ENCODE measurements at regions not wholly inside any gene's neighbourhood (a gene's known extent, or its start where the extent isn't known, plus 50 kb on each side); places are given as distances from the start of the nearest gene placed in this dataset.

- TF ChIP-seq IRF1 (CRISPR knock-in tag; IDR thresholded peaks at IDR 0.05) (no peak), NR2C2 (CRISPR knock-in tag; IDR thresholded peaks at IDR 0.05) (no peak)
These were observed 1892.0 kb upstream of the IGFBP7 start (continued) for GRCh38 chr4:59002148-59002547.

- Mint-ChIP-seq H3K4me1 (no peaks in the 10 kb centered on the region), H3K4me3 (no peak overlapping the region), H3K27ac (no peak overlapping the region), H3K36me3 (no peaks in the 10 kb centered on the region), H3K27me3 (ENCODE audit: low read depth) (no peaks in the 10 kb centered on the region), H3K9me3 (peaks cover 19% of the 10 kb centered on the region)
- DNase-seq (ENCODE audit: low spot score): no peak
- TF ChIP-seq ZNF219 (CRISPR knock-in tag; IDR thresholded peaks at IDR 0.05; ENCODE audit: borderline replicate concordance) (no peak), E2F5 (CRISPR knock-in tag; IDR thresholded peaks at IDR 0.05) (no peak), MLX (CRISPR knock-in tag; IDR thresholded peaks at IDR 0.05) (no peak), GTF2I (CRISPR knock-in tag; conservative IDR thresholded peaks at IDR 0.05) (no peak), STAT6 (CRISPR knock-in tag; conservative IDR thresholded peaks at IDR 0.05; ENCODE audit: low read depth) (no peak)
- ChIA-PET POLR2A (no interaction called here), CTCF (no interaction called here)
- no peak for ATAC-seq
These were observed 1914.1 kb upstream of the IGFBP7 start for GRCh38 chr4:59024257-59024656.

GRCh38 chr4:59037812-59038211 lies 1927.6 kb upstream of the IGFBP7 start:
- Mint-ChIP-seq H3K36me3 (no peaks in the 10 kb centered on the region), H3K4me3 (no peak overlapping the region), H3K4me1 (peaks cover 6% of the 10 kb centered on the region), H3K9me3 (peaks cover 3% of the 10 kb centered on the region), H3K27me3 (ENCODE audit: low read depth) (no peaks in the 10 kb centered on the region), H3K27ac (no peak overlapping the region)
- no peak for TF ChIP-seq FOXP4 (CRISPR knock-in tag; IDR thresholded peaks at IDR 0.05)
- DNase-seq (ENCODE audit: low spot score): no peak
- no peak for ATAC-seq
- CTCF ChIA-PET: no interaction called here
- POLR2A ChIA-PET: no interaction called here

GRCh38 chr4:59039046-59039445 lies 1928.9 kb upstream of the IGFBP7 start:
- Mint-ChIP-seq H3K4me1 (peaks cover 9% of the 10 kb centered on the region), H3K27ac (no peak overlapping the region)
- TF ChIP-seq AR (CRISPR knock-in tag; IDR thresholded peaks at IDR 0.05) (no peak), ZNF232 (CRISPR knock-in tag; IDR thresholded peaks at IDR 0.05) (no peak), IRF2 (CRISPR knock-in tag; IDR thresholded peaks at IDR 0.05; ENCODE audit: borderline replicate concordance, low read depth) (no peak), KAT7 (CRISPR knock-in tag; IDR thresholded peaks at IDR 0.05; ENCODE audit: borderline replicate concordance) (no peak), HMGA2 (CRISPR knock-in tag; IDR thresholded peaks at IDR 0.05) (peak; percentile 94), ZNF396 (CRISPR knock-in tag; IDR thresholded peaks at IDR 0.05; ENCODE audit: borderline replicate concordance) (no peak), TP53 (CRISPR knock-in tag; IDR thresholded peaks at IDR 0.05) (no peak)

More at GRCh38 chr4:59039046-59039445, 1928.9 kb upstream of the IGFBP7 start:
- DNase-seq (ENCODE audit: low spot score): no peak
- H3K4me3 Mint-ChIP-seq: no peak overlapping the region
- ChIA-PET CTCF (no interaction called here), POLR2A (no interaction called here)
- no peaks in the 10 kb centered on the region for H3K36me3 Mint-ChIP-seq
- no peaks in the 10 kb centered on the region for H3K27me3 Mint-ChIP-seq (ENCODE audit: low read depth)
- ATAC-seq: no peak
- no peaks in the 10 kb centered on the region for H3K9me3 Mint-ChIP-seq

Data from WTC11 (cell line).